GM10266 (cell line): ENCODE measurements at regions not wholly inside any gene's neighbourhood (a gene's known extent, or its start where the extent isn't known, plus 50 kb on each side); places are given as distances from the start of the nearest gene placed in this dataset.
"Not testable (repeated sequence)": the region's sequence is repeated elsewhere in the genome, so short reads cannot be mapped to it uniquely, and the experiment has no call there.

Experiments used
- DNase-seq: peaks from one replicate; pipeline ENCODE4 v3.0.0; 2012; ENCODE audit errors: extremely low spot score
- CTCF ChIP-seq: IDR thresholded peaks from 2 replicates; pipeline ENCODE4 v1.5.1; 2012; ENCODE audit warnings: mild to moderate bottlenecking, low read depth; ENCODE audit not compliant: control insufficient read depth, insufficient read depth; ENCODE audit errors: missing control alignments

DNA sequence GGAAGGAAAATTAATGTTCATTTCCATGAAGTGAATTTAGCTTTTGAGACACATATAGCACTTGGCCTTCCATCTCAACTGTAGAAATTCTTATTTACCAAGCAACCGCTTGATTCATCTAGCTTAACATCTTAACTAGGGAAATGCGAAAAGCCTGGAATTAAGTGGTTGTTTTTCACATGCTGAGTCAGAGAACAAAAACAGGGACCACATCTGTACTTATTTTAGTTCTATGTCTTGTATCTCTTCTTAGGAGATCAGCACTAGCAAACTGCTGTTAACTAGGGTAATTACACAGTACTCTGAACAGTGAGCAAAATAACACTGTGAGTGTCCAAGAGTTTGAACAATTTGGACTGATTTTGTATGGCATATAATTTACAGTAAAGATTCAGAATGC is 590.9 kb upstream of the NRSN1 start:
- no peak for DNase-seq
- no peak for TF ChIP-seq CTCF

DNA sequence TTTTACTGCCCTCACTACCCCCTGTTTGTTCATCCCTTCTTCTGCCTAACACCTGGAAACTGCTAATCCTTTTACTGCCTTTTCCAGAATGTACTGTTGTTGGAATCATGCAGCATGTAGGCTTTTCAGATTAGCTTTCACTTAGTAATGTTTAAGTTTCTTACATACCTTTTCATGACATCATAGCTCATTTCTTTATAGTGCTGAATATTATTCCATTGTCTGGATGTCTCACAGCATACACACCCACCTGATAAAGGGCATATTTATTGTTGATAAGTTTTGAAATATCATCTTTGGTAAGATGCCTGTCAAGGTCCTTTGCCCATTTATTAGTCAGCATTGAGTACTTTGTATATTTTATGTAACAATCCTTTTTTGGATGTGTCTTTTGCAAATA is 588.2 kb upstream of the NRSN1 start:
- no peak for DNase-seq
- no peak for TF ChIP-seq CTCF

DNA sequence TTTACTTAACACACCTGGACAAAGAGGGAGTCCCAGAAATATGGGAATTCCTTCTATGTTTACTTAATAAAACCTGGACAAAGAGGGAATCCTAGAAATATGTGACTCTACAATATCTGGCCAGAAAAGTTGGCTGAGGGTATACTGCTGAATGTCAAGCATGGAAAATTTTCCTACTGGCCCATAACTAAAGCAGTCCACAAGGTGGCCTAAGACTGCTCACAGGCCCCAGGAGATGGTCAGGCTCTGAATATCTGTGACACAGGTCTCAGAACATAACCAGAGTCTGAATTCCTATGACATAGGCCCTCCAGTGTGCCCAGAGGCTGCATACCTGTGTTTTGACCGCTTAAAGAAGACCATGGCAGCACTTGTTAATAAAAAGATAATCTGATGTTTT is 578.2 kb upstream of the NRSN1 start:
- no peak for DNase-seq

DNA sequence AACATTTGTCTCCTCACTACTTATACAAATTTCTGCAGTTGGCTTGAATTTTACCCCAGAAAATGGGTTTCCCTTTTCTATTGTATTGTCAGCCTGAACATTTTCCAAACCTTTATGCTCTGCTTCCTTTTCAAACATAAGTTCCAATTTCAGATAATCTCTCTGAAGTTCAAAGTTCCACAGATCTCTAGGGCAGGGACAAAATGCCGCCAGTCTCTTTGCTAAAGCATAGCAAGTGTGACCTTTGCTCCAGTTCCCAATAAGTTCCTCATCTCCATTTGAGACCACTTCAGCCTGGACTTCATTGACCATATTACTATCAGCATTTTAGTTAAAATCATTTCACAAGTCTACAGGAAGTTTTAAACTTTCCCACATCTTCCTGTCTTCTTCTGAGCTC is 571.1 kb upstream of the NRSN1 start:
- not testable (repeated sequence) for DNase-seq

More for the DNA sequence above, 578.2 kb upstream of the NRSN1 start:
- TF ChIP-seq CTCF: no peak

DNA sequence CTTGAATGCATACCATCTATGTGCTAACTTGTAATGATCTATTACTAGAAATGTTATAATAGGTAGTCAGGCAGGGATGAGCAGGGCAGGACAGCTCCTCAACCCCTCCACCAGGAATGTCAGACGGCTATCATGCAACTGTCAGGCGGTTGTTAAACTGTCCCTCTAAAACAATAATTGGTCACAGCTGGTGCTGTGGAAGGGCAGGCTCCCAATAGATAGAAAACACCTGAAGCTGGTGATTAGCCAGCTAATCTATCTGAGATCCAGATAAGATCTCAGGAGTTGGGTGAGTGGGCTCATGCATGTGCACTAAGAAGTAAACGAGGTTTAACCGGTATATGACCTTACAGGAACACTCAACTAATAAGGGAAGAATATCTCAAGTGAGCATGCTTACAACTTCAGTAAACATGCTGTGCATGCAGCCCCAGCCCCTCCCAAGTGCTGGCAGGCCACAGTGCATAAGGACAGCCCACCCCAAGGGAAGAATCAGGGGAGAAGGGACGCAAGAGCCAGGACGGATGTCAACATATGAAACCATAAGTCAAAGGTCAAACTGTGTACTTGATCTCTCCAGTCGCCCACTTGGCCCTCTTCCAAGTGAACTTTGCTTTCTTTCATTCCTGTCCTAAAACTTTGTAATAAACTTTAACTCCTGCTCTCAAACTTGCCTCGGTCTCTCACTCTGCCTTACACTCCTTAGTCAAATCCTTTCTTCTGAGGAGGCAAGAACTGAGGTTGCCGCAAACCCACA is 566.2 kb upstream of the NRSN1 start:
- DNase-seq: no peak
- no peak for TF ChIP-seq CTCF

DNA sequence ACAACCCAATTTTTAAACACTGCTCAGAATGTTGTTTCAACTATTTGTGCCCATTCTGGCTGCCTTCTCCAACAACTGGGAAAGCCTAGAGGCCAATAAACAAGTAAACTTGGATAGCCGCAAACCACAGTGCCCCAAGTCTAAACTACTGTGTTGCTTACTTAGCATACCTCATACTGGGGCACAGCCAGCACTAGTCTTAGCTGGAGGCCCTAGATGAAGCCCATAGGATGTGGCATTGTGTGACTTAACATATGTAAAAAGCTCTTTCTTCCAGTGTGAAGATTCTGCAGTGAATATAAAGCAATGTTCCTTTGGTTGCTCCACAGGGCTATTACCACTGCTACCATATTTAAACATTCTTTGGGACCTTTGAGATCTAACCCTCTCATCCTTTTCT is 564.3 kb upstream of the NRSN1 start:
- no peak for DNase-seq
- no peak for TF ChIP-seq CTCF

DNA sequence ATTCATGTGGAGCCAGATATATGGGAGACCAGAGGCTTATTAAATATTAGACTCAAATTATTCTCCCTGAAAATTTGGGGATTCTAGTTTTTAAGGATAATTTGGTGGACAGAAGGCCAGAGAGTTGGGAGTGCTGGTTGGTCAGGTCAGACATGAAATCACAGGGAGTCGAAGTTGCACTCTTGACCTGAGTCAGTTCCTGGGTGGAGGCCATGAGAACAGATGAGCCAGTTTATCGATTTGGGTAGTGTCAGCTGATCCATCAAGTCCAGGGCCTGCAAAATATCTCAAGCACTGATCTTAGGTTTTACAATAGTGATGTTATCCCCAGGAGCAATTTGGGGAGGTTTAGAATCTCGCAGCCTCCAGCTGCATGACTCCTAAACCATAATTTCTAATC is 563.5 kb upstream of the NRSN1 start:
- TF ChIP-seq CTCF: no peak
- no peak for DNase-seq

DNA sequence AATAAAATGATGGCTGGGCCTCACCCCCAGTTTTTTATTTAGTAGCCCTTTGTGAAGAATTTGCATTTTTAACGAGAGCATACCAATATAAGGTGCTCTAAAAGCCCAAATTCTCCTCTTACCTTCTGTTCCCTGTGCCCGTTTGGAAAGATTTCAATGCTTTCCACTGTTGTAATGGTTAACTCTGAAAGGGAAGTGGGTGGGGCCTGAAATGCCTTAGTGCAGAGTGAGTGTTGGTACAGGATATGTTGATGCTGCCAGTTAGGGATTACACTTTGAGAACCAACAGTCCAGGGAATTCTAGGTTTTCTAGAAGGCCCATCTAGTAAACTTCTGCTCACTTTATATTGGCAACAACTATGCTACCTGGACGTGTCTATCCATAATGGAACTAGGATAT is 562.7 kb upstream of the NRSN1 start:
- no peak for DNase-seq
- TF ChIP-seq CTCF: no peak
